Calu3 (cell line): ENCODE measurements at regions not wholly inside any gene's neighbourhood (a gene's known extent, or its start where the extent isn't known, plus 50 kb on each side); places are given as distances from the start of the nearest gene placed in this dataset.
A peak's percentile ranks its signal among the peaks of the same experiment; 100 is the strongest.

ENCODE experiments used
- BruUV-seq: library from RNA; stranded (reverse); fragments of 400-500 nt; replicated peaks from 2 replicates; lab custom pipeline; 2021; lab: Mats Ljungman, UMichigan
- CTCF ChIA-PET: fragments of 300-600 bp; sonication (Branson Sonifier 250); formaldehyde crosslinking; loops from one replicate; lab custom pipeline; 2022; ENCODE audit warnings: antibody characterized with exemption; lab: Charles Lee
- DNase-seq: peaks from one replicate; pipeline ENCODE4 v3.0.0; 2022
- H3K27ac Mint-ChIP-seq: one replicate; pipeline ENCODE4 v1.8.0; 2022; ENCODE audit warnings: mixed read lengths; ENCODE audit not compliant: unreplicated experiment
- H3K27me3 Mint-ChIP-seq: one replicate; pipeline ENCODE4 v1.8.0; 2022; ENCODE audit warnings: mixed read lengths; ENCODE audit not compliant: unreplicated experiment
- H3K36me3 Mint-ChIP-seq: one replicate; pipeline ENCODE4 v1.8.0; 2022; ENCODE audit warnings: mild to moderate bottlenecking, moderate library complexity, mixed read lengths; ENCODE audit not compliant: insufficient read depth, unreplicated experiment
- H3K4me1 Mint-ChIP-seq: one replicate; pipeline ENCODE4 v1.8.0; 2022; ENCODE audit warnings: mild to moderate bottlenecking, low read depth, mixed read lengths; ENCODE audit not compliant: unreplicated experiment
- H3K4me3 Mint-ChIP-seq: one replicate; pipeline ENCODE4 v1.8.0; 2022; ENCODE audit warnings: mild to moderate bottlenecking, low read depth, moderate library complexity, mixed read lengths; ENCODE audit not compliant: unreplicated experiment
- H3K9me3 Mint-ChIP-seq: one replicate; pipeline ENCODE4 v1.8.0; 2022; ENCODE audit warnings: low read depth, mixed read lengths; ENCODE audit not compliant: unreplicated experiment
- intact Hi-C: fragments of 100-400 bp; cut with micrococcal nuclease; formaldehyde crosslinking; loops from one replicate; pipeline ENCODE4 v1.10.0; 2022; ENCODE audit not compliant: unreplicated experiment
- TF ChIP-seq, protein P1 (sequence below): fragments of 200-600 bp; IDR thresholded peaks from one replicate; pipeline ENCODE4 v1.8.0; 2022; ENCODE audit warnings: antibody characterized with exemption; ENCODE audit not compliant: unreplicated experiment

- H3K36me3 Mint-ChIP-seq, result no peaks in the 10 kb centered on the region
- no peak for DNase-seq
- no peak overlapping the region for H3K27ac Mint-ChIP-seq
- no peaks in the 10 kb centered on the region for H3K9me3 Mint-ChIP-seq
- H3K27me3 Mint-ChIP-seq, result no peaks in the 10 kb centered on the region
- TF ChIP-seq, protein P1, sequence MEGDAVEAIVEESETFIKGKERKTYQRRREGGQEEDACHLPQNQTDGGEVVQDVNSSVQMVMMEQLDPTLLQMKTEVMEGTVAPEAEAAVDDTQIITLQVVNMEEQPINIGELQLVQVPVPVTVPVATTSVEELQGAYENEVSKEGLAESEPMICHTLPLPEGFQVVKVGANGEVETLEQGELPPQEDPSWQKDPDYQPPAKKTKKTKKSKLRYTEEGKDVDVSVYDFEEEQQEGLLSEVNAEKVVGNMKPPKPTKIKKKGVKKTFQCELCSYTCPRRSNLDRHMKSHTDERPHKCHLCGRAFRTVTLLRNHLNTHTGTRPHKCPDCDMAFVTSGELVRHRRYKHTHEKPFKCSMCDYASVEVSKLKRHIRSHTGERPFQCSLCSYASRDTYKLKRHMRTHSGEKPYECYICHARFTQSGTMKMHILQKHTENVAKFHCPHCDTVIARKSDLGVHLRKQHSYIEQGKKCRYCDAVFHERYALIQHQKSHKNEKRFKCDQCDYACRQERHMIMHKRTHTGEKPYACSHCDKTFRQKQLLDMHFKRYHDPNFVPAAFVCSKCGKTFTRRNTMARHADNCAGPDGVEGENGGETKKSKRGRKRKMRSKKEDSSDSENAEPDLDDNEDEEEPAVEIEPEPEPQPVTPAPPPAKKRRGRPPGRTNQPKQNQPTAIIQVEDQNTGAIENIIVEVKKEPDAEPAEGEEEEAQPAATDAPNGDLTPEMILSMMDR, result no peak
- CTCF ChIA-PET, result no interaction called here
- no peak overlapping the region for H3K4me3 Mint-ChIP-seq
- H3K4me1 Mint-ChIP-seq, result no peaks in the 10 kb centered on the region
- no TSS peak for BruUV-seq
- intact Hi-C loops, result no loop called here
Measured at GRCh38 chr6:69609836-69610472, 186.9 kb downstream of the LMBRD1 start.

- TF ChIP-seq, protein P1, result no peak
- peak; percentile 22 for DNase-seq
- Mint-ChIP-seq H3K4me3 (peak overlapping the region; percentile 48), H3K9me3 (no peaks in the 10 kb centered on the region), H3K36me3 (no peaks in the 10 kb centered on the region), H3K4me1 (peaks cover 9% of the 10 kb centered on the region), H3K27me3 (no peaks in the 10 kb centered on the region), H3K27ac (no peak overlapping the region)
- intact Hi-C loops, result no loop called here
- CTCF ChIA-PET, result no interaction called here
- no TSS peak for BruUV-seq
Measured at GRCh38 chr6:69601132-69601531, 195.7 kb downstream of the LMBRD1 start.

DNA sequence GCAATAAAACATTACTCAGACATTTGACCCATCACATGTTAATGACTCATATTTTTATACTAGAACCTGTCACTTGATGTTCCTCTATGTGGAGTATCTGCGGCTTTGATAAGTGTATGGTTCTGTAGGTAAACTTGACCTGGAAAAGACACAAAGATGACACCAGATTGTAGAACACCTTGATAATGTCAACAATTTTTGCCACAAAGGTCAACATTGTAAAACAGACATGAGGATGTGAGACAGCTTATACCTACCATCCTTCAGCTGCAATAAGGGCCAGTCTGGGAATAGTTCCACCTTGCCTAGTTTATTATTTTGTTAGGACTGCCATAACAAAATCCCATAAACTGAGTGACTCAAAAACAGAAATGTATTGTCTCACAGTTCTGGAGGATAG is 202.4 kb downstream of the LMBRD1 start:
- Mint-ChIP-seq H3K27me3 (no peaks in the 10 kb centered on the region), H3K27ac (no peak overlapping the region), H3K9me3 (no peaks in the 10 kb centered on the region), H3K4me1 (no peaks in the 10 kb centered on the region), H3K36me3 (no peaks in the 10 kb centered on the region), H3K4me3 (no peak overlapping the region)
- TF ChIP-seq, protein P1, result no peak
- CTCF ChIA-PET, result no interaction called here
- no TSS peak for BruUV-seq
- DNase-seq, result no peak
- intact Hi-C loops, result no loop called here

- H3K4me1 Mint-ChIP-seq, result no peaks in the 10 kb centered on the region
- intact Hi-C loops, result no loop called here
- no peaks in the 10 kb centered on the region for H3K9me3 Mint-ChIP-seq
- H3K27me3 Mint-ChIP-seq, result no peaks in the 10 kb centered on the region
- TF ChIP-seq, protein P1, result no peak
- DNase-seq, result no peak
- no peaks in the 10 kb centered on the region for H3K36me3 Mint-ChIP-seq
- no TSS peak for BruUV-seq
- H3K27ac Mint-ChIP-seq, result no peak overlapping the region
- CTCF ChIA-PET, result no interaction called here
- no peak overlapping the region for H3K4me3 Mint-ChIP-seq
Measured at GRCh38 chr6:69593706-69594105, 203.1 kb downstream of the LMBRD1 start.
